ENCODE measurements at regions not wholly inside any gene's neighbourhood (a gene's known extent, or its start where the extent isn't known, plus 50 kb on each side); places are given as distances from the start of the nearest gene placed in this dataset.

GRCh38 chr7:42746214-42746613 is 165.7 kb downstream of the C7orf25 start:
- no peak for TF ChIP-seq CTCF (IDR thresholded peaks at IDR 0.05; ENCODE audit: insufficient read depth, low read length, poor library complexity, severe bottlenecking)
- TF ChIP-seq EZH2phosphoT487 (conservative IDR thresholded peaks at IDR 0.05; ENCODE audit: low read length), result no peak

All from SU-DHL-6 (cell line).